Activated CD4-positive, alpha-beta memory T cell treated with anti-CD3 and anti-CD28 coated beads, Interleukin-2, amount 10 ng/mL, durations not matched to agents 7 days and 5 days (primary cell): ENCODE measurements at regions not wholly inside any gene's neighbourhood (a gene's known extent, or its start where the extent isn't known, plus 50 kb on each side); places are given as distances from the start of the nearest gene placed in this dataset.
"Not testable (repeated sequence)": the region's sequence is repeated elsewhere in the genome, so short reads cannot be mapped to it uniquely, and the experiment has no call there.

Source experiments
- CTCF ChIA-PET: fragments of 350-600 bp; sonication (Branson Sonifier 250); formaldehyde crosslinking; loops from one replicate; lab custom pipeline; 2021; ENCODE audit warnings: antibody characterized with exemption, inconsistent platforms; lab: Charles Lee
- POLR2A ChIA-PET: fragments of 350-600 bp; sonication (Branson Sonifier 250); formaldehyde crosslinking; loops from one replicate; lab custom pipeline; 2021; ENCODE audit warnings: antibody characterized with exemption; lab: Charles Lee
- DNase-seq: peaks from one replicate; pipeline ENCODE4 v3.0.0-alpha.2; 2020
- H3K27ac Mint-ChIP-seq: one replicate; pipeline ENCODE4 v1.8.0; 2021; ENCODE audit warnings: mild to moderate bottlenecking, mixed read lengths
- H3K27me3 Mint-ChIP-seq: one replicate; pipeline ENCODE4 v1.8.0; 2021; ENCODE audit warnings: mixed read lengths
- H3K36me3 Mint-ChIP-seq: one replicate; pipeline ENCODE4 v1.8.0; 2021; ENCODE audit warnings: low read depth, mixed read lengths
- H3K4me1 Mint-ChIP-seq: one replicate; pipeline ENCODE4 v1.8.0; 2021; ENCODE audit warnings: mixed read lengths
- H3K4me3 Mint-ChIP-seq: one replicate; pipeline ENCODE4 v1.8.0; 2021; ENCODE audit warnings: mild to moderate bottlenecking, mixed read lengths
- H3K9me3 Mint-ChIP-seq: one replicate; pipeline ENCODE4 v1.8.0; 2021; ENCODE audit warnings: mixed read lengths

- no peak for DNase-seq
- CTCF ChIA-PET: interaction anchor here (0.6 kb wide), 1 partner anchor 22 kb away, joined by 7 read pairs; no protein-coding TSS in a partner anchor
- Mint-ChIP-seq H3K4me3 (no peak overlapping the region), H3K27ac (no peak overlapping the region), H3K9me3 (no peaks in the 10 kb centered on the region), H3K36me3 (no peaks in the 10 kb centered on the region), H3K27me3 (peaks cover 10% of the 10 kb centered on the region), H3K4me1 (no peaks in the 10 kb centered on the region)
- POLR2A ChIA-PET: interaction anchor here (0.6 kb wide), 1 partner anchor 20 kb away, joined by 4 read pairs; no protein-coding TSS in a partner anchor
Observed at GRCh38 chrX:9293903-9294302, 171.0 kb upstream of the TBL1X start.

GRCh38 chrX:9295551-9295950 lies 169.3 kb upstream of the TBL1X start:
- no peaks in the 10 kb centered on the region for H3K9me3 Mint-ChIP-seq

DNA sequence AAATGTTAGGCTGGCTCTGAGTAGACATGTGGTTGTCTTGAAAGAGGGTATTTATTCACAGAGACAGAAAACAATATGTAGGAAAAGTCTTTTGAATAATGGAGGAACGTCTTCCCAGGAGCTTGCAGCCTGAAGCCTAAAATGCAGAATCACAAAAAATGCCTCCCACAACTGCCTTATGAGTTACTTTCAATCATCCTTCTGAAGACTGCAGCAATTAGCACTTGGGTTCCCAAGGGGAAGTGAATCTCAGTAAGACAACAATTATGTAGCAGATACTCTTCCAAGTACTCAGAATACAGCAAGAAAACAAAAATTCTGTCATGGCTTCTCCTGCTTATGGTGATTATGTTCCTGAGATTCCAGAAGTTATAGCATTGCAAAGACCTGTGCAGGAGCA lies 166.6 kb upstream of the TBL1X start:
- Mint-ChIP-seq H3K36me3 (no peaks in the 10 kb centered on the region), H3K9me3 (no peaks in the 10 kb centered on the region), H3K27ac (no peak overlapping the region), H3K4me1 (no peaks in the 10 kb centered on the region), H3K27me3 (peaks cover 13% of the 10 kb centered on the region), H3K4me3 (no peak overlapping the region)
- DNase-seq: no peak
- CTCF ChIA-PET: no interaction called here
- POLR2A ChIA-PET: no interaction called here

More at GRCh38 chrX:9295551-9295950, 169.3 kb upstream of the TBL1X start:
- DNase-seq: no peak
- Mint-ChIP-seq H3K27me3 (peaks cover 12% of the 10 kb centered on the region), H3K4me1 (no peaks in the 10 kb centered on the region), H3K27ac (no peak overlapping the region), H3K36me3 (no peaks in the 10 kb centered on the region), H3K4me3 (no peak overlapping the region)
- CTCF ChIA-PET: no interaction called here
- POLR2A ChIA-PET: no interaction called here

- CTCF ChIA-PET, H3K27me3 Mint-ChIP-seq, DNase-seq, H3K27ac Mint-ChIP-seq, H3K9me3 Mint-ChIP-seq, POLR2A ChIA-PET, H3K4me1 Mint-ChIP-seq, H3K36me3 Mint-ChIP-seq, H3K4me3 Mint-ChIP-seq: not testable (repeated sequence)
Observed at GRCh38 chrX:9299681-9300080, 165.2 kb upstream of the TBL1X start.

DNA sequence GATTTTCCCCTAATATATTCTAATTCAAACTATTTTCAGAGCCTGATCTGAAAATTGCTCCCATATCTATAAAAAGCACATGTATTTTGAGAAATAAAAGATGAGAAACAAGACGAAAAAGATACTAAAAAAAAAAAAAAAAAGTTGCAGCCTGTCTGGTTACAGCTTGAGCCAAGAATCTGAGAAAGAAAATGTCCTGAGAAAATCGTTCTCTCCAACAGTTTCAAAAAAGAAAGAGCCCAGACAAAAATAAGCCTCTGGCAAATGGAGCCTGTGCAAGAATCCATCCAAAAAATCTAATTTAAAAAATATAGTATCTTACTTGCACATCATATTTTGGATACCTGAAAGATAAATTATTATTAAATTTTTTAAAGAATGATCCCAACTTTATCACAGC lies 163.0 kb upstream of the TBL1X start:
- Mint-ChIP-seq H3K27ac (no peak overlapping the region), H3K36me3 (no peaks in the 10 kb centered on the region), H3K9me3 (no peaks in the 10 kb centered on the region), H3K27me3 (peaks cover 3% of the 10 kb centered on the region), H3K4me1 (no peaks in the 10 kb centered on the region), H3K4me3 (no peak overlapping the region)
- ChIA-PET POLR2A (no interaction called here), CTCF (no interaction called here)
- DNase-seq: no peak

DNA sequence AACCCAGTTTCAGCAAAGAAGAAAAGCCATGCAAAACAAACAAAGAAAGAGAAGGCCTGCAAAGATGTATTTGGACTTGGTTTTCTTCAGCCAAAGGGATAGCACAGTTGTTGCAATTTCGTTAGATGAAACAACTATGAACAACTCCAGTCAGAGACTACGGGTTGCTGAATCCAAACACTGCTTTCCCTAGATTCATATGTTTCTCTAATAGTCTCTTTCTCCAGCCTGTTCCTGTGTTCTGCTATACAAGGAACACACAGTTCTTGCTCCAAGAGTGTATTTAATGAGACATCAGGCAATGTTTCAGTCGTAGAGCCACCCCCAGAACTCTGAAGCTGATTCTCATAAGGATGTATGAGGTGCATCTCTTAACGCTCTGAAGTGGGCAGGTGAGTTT lies 162.5 kb upstream of the TBL1X start:
- Mint-ChIP-seq H3K27ac (no peak overlapping the region), H3K27me3 (peaks cover 3% of the 10 kb centered on the region), H3K4me1 (no peaks in the 10 kb centered on the region), H3K9me3 (no peaks in the 10 kb centered on the region), H3K36me3 (no peaks in the 10 kb centered on the region), H3K4me3 (no peak overlapping the region)
- no peak for DNase-seq
- ChIA-PET CTCF (no interaction called here), POLR2A (no interaction called here)

- H3K27me3 Mint-ChIP-seq: peaks cover 3% of the 10 kb centered on the region
- no peaks in the 10 kb centered on the region for H3K9me3 Mint-ChIP-seq
- ChIA-PET POLR2A (no interaction called here), CTCF (no interaction called here)
- H3K27ac Mint-ChIP-seq: no peak overlapping the region
- no peak overlapping the region for H3K4me3 Mint-ChIP-seq
- H3K36me3 Mint-ChIP-seq: no peaks in the 10 kb centered on the region
- no peak for DNase-seq
- peaks cover 3% of the 10 kb centered on the region for H3K4me1 Mint-ChIP-seq
Observed at GRCh38 chrX:9308426-9308825, 156.4 kb upstream of the TBL1X start.

DNA sequence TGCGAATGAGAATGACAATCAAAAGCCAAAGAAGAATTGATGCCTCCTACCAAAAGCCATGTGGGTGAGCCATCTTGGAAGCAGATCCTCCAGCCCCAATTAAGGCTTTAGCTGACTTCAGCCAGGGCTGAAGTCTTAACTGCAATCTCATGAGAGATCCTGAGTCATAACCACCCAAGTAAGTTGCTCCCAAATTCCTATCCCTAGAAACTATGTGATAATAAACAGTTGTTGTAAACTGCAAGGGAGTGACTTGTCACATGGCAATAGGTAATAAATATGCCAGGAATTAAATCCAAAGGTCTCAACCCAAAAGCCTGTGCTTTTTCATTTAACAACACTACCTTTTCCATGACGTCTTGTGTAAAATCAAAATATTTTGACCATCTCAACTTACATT lies 154.2 kb upstream of the TBL1X start:
- H3K4me1 Mint-ChIP-seq: peaks cover 6% of the 10 kb centered on the region
- H3K9me3 Mint-ChIP-seq: no peaks in the 10 kb centered on the region
- H3K4me3 Mint-ChIP-seq: no peak overlapping the region
- peaks cover 3% of the 10 kb centered on the region for H3K27me3 Mint-ChIP-seq
- CTCF ChIA-PET: no interaction called here
- no peak for DNase-seq
- H3K27ac Mint-ChIP-seq: no peak overlapping the region
- no peaks in the 10 kb centered on the region for H3K36me3 Mint-ChIP-seq
- POLR2A ChIA-PET: no interaction called here

DNA sequence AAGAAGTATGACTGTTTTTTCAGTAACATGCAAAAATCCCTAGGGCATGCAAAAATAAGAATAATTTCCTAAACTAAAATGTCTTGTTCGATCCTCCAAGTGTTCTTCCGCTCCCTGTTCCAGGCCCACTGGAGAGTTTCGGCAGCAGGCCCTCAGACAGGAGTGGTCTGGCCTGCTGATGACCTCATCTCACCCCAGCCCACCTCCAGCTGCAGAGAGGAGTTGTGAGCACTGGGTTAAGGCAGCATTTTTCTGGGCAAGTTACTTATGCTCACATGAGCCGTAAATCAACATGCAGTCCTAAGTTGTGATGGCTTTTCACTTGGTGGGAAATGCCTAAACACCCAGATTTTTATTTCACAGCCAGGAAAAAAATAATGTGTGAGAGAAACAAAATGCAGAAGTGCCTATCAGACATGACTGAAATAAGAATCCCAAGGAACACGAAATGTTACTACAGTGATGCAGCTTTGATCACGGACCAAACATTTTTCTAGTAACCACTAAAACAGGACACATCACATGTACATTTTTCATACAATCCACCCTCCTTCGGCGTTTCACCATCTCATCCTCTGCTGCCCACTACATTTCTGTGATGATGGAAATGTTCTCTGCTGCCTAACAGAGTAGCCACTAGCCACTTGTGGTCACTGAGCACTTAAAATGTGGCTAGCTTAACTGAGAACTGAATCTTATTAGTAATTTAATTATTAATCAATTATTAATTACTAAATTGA lies 153.3 kb upstream of the TBL1X start:
- H3K4me1 Mint-ChIP-seq: peaks cover 6% of the 10 kb centered on the region
- ChIA-PET POLR2A (no interaction called here), CTCF (no interaction called here)
- H3K27ac Mint-ChIP-seq: no peak overlapping the region
- no peak overlapping the region for H3K4me3 Mint-ChIP-seq
- H3K9me3 Mint-ChIP-seq: no peaks in the 10 kb centered on the region
- peaks cover 3% of the 10 kb centered on the region for H3K27me3 Mint-ChIP-seq
- no peaks in the 10 kb centered on the region for H3K36me3 Mint-ChIP-seq
- DNase-seq: no peak

GRCh38 chrX:9312922-9313867 lies 151.7 kb upstream of the TBL1X start:
- no peaks in the 10 kb centered on the region for H3K36me3 Mint-ChIP-seq
- ChIA-PET CTCF (interaction anchor here (0.6 to 1.4 kb wide), 11 partner anchors 27 to 343 kb away, joined by 3 to 7 read pairs (median 4); no protein-coding TSS in a partner anchor), POLR2A (interaction anchor here (1.1 kb wide), 1 partner anchor 39 kb away, joined by 3 read pairs; no protein-coding TSS in a partner anchor)
- peaks cover 1% of the 10 kb centered on the region for H3K27me3 Mint-ChIP-seq
- peaks cover 14% of the 10 kb centered on the region for H3K4me1 Mint-ChIP-seq
- H3K9me3 Mint-ChIP-seq: no peaks in the 10 kb centered on the region
- no peak overlapping the region for H3K27ac Mint-ChIP-seq
- peak; percentile 76 for DNase-seq
- H3K4me3 Mint-ChIP-seq: no peak overlapping the region

DNA sequence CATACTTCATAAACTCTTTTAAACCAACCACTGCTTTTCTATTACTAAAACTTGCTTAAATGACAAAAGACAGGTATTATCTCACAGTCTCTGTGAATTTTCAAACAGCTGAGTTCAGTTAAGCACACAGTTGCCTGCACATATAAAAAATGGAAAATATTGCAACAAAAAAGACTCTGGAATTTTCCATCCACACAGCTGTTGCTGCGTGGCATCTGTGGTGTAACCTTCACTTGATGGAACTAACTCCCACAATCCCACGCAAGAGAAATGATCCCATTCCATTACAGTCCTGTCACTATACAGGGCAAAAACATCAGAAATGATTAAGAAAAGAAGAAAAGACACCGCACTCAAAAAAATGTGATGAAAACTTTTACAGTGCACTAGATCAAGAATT lies 149.8 kb upstream of the TBL1X start:
- H3K36me3 Mint-ChIP-seq: no peaks in the 10 kb centered on the region
- DNase-seq: no peak
- ChIA-PET POLR2A (no interaction called here), CTCF (no interaction called here)
- H3K9me3 Mint-ChIP-seq: no peaks in the 10 kb centered on the region
- H3K27me3 Mint-ChIP-seq: no peaks in the 10 kb centered on the region
- peaks cover 27% of the 10 kb centered on the region for H3K4me1 Mint-ChIP-seq
- H3K27ac Mint-ChIP-seq: no peak overlapping the region
- no peak overlapping the region for H3K4me3 Mint-ChIP-seq

GRCh38 chrX:9316096-9316495 lies 148.8 kb upstream of the TBL1X start:
- H3K9me3 Mint-ChIP-seq: no peaks in the 10 kb centered on the region
- no peaks in the 10 kb centered on the region for H3K27me3 Mint-ChIP-seq
- no peak overlapping the region for H3K4me3 Mint-ChIP-seq
- POLR2A ChIA-PET: no interaction called here
- peaks cover 28% of the 10 kb centered on the region for H3K4me1 Mint-ChIP-seq
- no peak overlapping the region for H3K27ac Mint-ChIP-seq
- no peak for DNase-seq
- CTCF ChIA-PET: interaction anchor here (0.7 kb wide), 1 partner anchor 22 kb away, joined by 7 read pairs; no protein-coding TSS in a partner anchor
- H3K36me3 Mint-ChIP-seq: no peaks in the 10 kb centered on the region

GRCh38 chrX:9317176-9317575 lies 147.7 kb upstream of the TBL1X start:
- ChIA-PET POLR2A (interaction anchor here (0.9 to 2.0 kb wide), 2 partner anchors 23 to 36 kb away, joined by 3 to 12 read pairs; no protein-coding TSS in a partner anchor), CTCF (interaction anchor here (1.6 kb wide), 2 partner anchors 22 to 146 kb away, joined by 3 read pairs; no protein-coding TSS in a partner anchor)
- no peak for DNase-seq
- Mint-ChIP-seq H3K27me3 (no peaks in the 10 kb centered on the region), H3K27ac (no peak overlapping the region), H3K9me3 (no peaks in the 10 kb centered on the region), H3K36me3 (no peaks in the 10 kb centered on the region), H3K4me1 (peaks cover 28% of the 10 kb centered on the region), H3K4me3 (no peak overlapping the region)
